HG03378 (cell line): ENCODE measurements at regions not wholly inside any gene's neighbourhood (a gene's known extent, or its start where the extent isn't known, plus 50 kb on each side); places are given as distances from the start of the nearest gene placed in this dataset.

Experiments used
- ATAC-seq: cut with Tn5 transposase; IDR thresholded peaks from one replicate; pipeline ENCODE4 v1.9.1; 2021; ENCODE audit warnings: mild to moderate bottlenecking, moderate library complexity; ENCODE audit not compliant: unreplicated experiment

GRCh38 chr6:10307028-10307427 is 107.8 kb downstream of the TFAP2A start:
- no peak for ATAC-seq

GRCh38 chr6:10305790-10306415 is 109.0 kb downstream of the TFAP2A start:
- ATAC-seq, result no peak

- ATAC-seq, result no peak
Observed at GRCh38 chr6:10303608-10304506, 111.0 kb downstream of the TFAP2A start.

GRCh38 chr6:10302566-10303235 is 112.2 kb downstream of the TFAP2A start:
- no peak for ATAC-seq

GRCh38 chr6:10300071-10300470 is 114.8 kb downstream of the TFAP2A start:
- no peak for ATAC-seq

GRCh38 chr6:10297832-10298231 is 117.0 kb downstream of the TFAP2A start:
- ATAC-seq, result no peak

GRCh38 chr6:10278746-10279145 is 136.1 kb downstream of the TFAP2A start:
- no peak for ATAC-seq

GRCh38 chr6:10276660-10277287 is 138.1 kb downstream of the TFAP2A start:
- ATAC-seq, result no peak

GRCh38 chr6:10276106-10276505 is 138.8 kb downstream of the TFAP2A start:
- ATAC-seq, result no peak

GRCh38 chr6:10272591-10272990 is 142.3 kb downstream of the TFAP2A start:
- no peak for ATAC-seq

GRCh38 chr6:10271982-10272381 is 142.9 kb downstream of the TFAP2A start:
- no peak for ATAC-seq

GRCh38 chr6:10269814-10270472 is 144.9 kb downstream of the TFAP2A start:
- ATAC-seq, result peak; percentile 80

GRCh38 chr6:10268611-10269310 is 146.1 kb downstream of the TFAP2A start:
- ATAC-seq, result no peak

- ATAC-seq, result no peak
Observed at GRCh38 chr6:10268111-10268510, 146.8 kb downstream of the TFAP2A start.

- ATAC-seq, result no peak
Observed at GRCh38 chr6:10266462-10266861, 148.4 kb downstream of the TFAP2A start.

GRCh38 chr6:10266061-10266460 is 148.8 kb downstream of the TFAP2A start:
- ATAC-seq, result no peak

- ATAC-seq, result no peak
Observed at GRCh38 chr6:10262505-10262904, 152.4 kb downstream of the TFAP2A start.

GRCh38 chr6:10259671-10260070 is 155.2 kb downstream of the TFAP2A start:
- no peak for ATAC-seq

GRCh38 chr6:10258341-10258740 is 156.5 kb downstream of the TFAP2A start:
- no peak for ATAC-seq

- ATAC-seq, result no peak
Observed at GRCh38 chr6:10256113-10256690, 158.7 kb downstream of the TFAP2A start.
